ENCODE measurements at regions not wholly inside any gene's neighbourhood (a gene's known extent, or its start where the extent isn't known, plus 50 kb on each side); places are given as distances from the start of the nearest gene placed in this dataset.
"Not testable (repeated sequence)": the region's sequence is repeated elsewhere in the genome, so short reads cannot be mapped to it uniquely, and the experiment has no call there.

GRCh38 chr5:155620821-155621410 is 607.4 kb downstream of the KIF4B start:
- no peak for DNase-seq (ENCODE audit: low read depth)

GRCh38 chr5:155624597-155625241 is 611.2 kb downstream of the KIF4B start:
- DNase-seq (ENCODE audit: low read depth), result no peak

- no peak for DNase-seq (ENCODE audit: low read depth)
These were observed 611.8 kb downstream of the KIF4B start for GRCh38 chr5:155625315-155625714.

GRCh38 chr5:155625897-155626543 is 612.5 kb downstream of the KIF4B start:
- DNase-seq (ENCODE audit: low read depth), result no peak

GRCh38 chr5:155626592-155626991 is 613.0 kb downstream of the KIF4B start:
- DNase-seq (ENCODE audit: low read depth), result no peak

- DNase-seq (ENCODE audit: low read depth), result no peak
These were observed 614.8 kb downstream of the KIF4B start for GRCh38 chr5:155628346-155628745.

- DNase-seq (ENCODE audit: low read depth), result no peak
These were observed 616.0 kb downstream of the KIF4B start for GRCh38 chr5:155629597-155629996.

GRCh38 chr5:155631116-155631515 is 617.6 kb downstream of the KIF4B start:
- DNase-seq (ENCODE audit: low read depth), result no peak

- DNase-seq (ENCODE audit: low read depth), result no peak
These were observed 619.9 kb downstream of the KIF4B start for GRCh38 chr5:155633338-155633957.

- DNase-seq (ENCODE audit: low read depth), result no peak
These were observed 636.1 kb downstream of the KIF4B start for GRCh38 chr5:155649666-155650065.

GRCh38 chr5:155655569-155655968 is 642.0 kb downstream of the KIF4B start:
- DNase-seq (ENCODE audit: low read depth), result no peak

GRCh38 chr5:155661859-155662258 is 648.3 kb downstream of the KIF4B start:
- no peak for DNase-seq (ENCODE audit: low read depth)

GRCh38 chr5:155665361-155665760 is 651.8 kb downstream of the KIF4B start:
- no peak for DNase-seq (ENCODE audit: low read depth)

GRCh38 chr5:155672001-155672400 is 655.0 kb upstream of the SGCD start:
- not testable (repeated sequence) for DNase-seq (ENCODE audit: low read depth)

- DNase-seq (ENCODE audit: low read depth), result no peak
These were observed 650.0 kb upstream of the SGCD start for GRCh38 chr5:155676967-155677366.

- no peak for DNase-seq (ENCODE audit: low read depth)
These were observed 648.6 kb upstream of the SGCD start for GRCh38 chr5:155678371-155678770.

GRCh38 chr5:155679530-155679929 is 647.4 kb upstream of the SGCD start:
- no peak for DNase-seq (ENCODE audit: low read depth)

GRCh38 chr5:155684417-155684816 is 642.5 kb upstream of the SGCD start:
- no peak for DNase-seq (ENCODE audit: low read depth)

GRCh38 chr5:155686131-155686530 is 640.8 kb upstream of the SGCD start:
- DNase-seq (ENCODE audit: low read depth), result no peak

- no peak for DNase-seq (ENCODE audit: low read depth)
These were observed 637.6 kb upstream of the SGCD start for GRCh38 chr5:155689406-155689805.

GRCh38 chr5:155696362-155696761 is 630.6 kb upstream of the SGCD start:
- no peak for DNase-seq (ENCODE audit: low read depth)

- no peak for DNase-seq (ENCODE audit: low read depth)
These were observed 629.7 kb upstream of the SGCD start for GRCh38 chr5:155697236-155697635.

- DNase-seq (ENCODE audit: low read depth), result no peak
These were observed 627.6 kb upstream of the SGCD start for GRCh38 chr5:155699385-155699784.

Data from iris pigment epithelial cell (primary cell).